SK-N-SH (cell line): ENCODE measurements at regions not wholly inside any gene's neighbourhood (a gene's known extent, or its start where the extent isn't known, plus 50 kb on each side); places are given as distances from the start of the nearest gene placed in this dataset.

Experiments used
- CTCF ChIA-PET: fragments of 300-600, 350-600 bp; formaldehyde crosslinking; extraction: SDS; loops from one replicate; lab custom pipeline; 2021; lab: Yijun Ruan, JAX
- POLR2A ChIA-PET: fragments of 350-600 bp; sonication (Branson Sonifier 250); formaldehyde crosslinking; extraction: SDS; loops from one replicate; lab custom pipeline; 2020; ENCODE audit warnings: antibody characterized with exemption, inconsistent platforms; lab: Yijun Ruan, JAX
- DNase-seq: peaks from one replicate; pipeline ENCODE4 v3.0.0; 2012
- H2AFZ ChIP-seq: fragments of 200-600 bp; sonication (generic); 2 replicates; pipeline ENCODE4 v1.8.1; 2016; ENCODE audit warnings: antibody characterized with exemption, mild to moderate bottlenecking, low read depth
- H3F3A ChIP-seq: fragments of 200-600 bp; sonication (generic); replicated peaks from 2 replicates; pipeline ENCODE3; 2016; ENCODE audit warnings: antibody characterized with exemption, mild to moderate bottlenecking; ENCODE audit not compliant: insufficient read depth
- H3K27ac ChIP-seq, 2 experiments: fragments of 200-500 bp in 1 of 2; fragments of 200-600 bp in 1 of 2; sonication (Bioruptor generic) in 1 of 2; sonication (generic), shearing (Covaris generic) in 1 of 2; 2 replicates each; pipeline versions ENCODE4 v1.5.1 to v1.6.1; 2014 to 2016; ENCODE audit warnings: low read depth in 2 of 2, inconsistent platforms in 1 of 2, low read length in 1 of 2, mild to moderate bottlenecking in 1 of 2, mixed read lengths in 1 of 2
- H3K27me3 ChIP-seq: fragments of 200-600 bp; sonication (generic), shearing (Covaris generic); 2 replicates; pipeline ENCODE4 v1.6.1; 2016; ENCODE audit warnings: mixed run types; ENCODE audit not compliant: insufficient read depth
- H3K36me3 ChIP-seq, 2 experiments: fragments of 200-500 bp in 1 of 2; fragments of 200-600 bp in 1 of 2; sonication (Bioruptor generic) in 1 of 2; sonication (generic) in 1 of 2; replicated peaks in 1 of 2; 2 replicates each; pipeline versions ENCODE3 to v1.5.1; 2014 to 2016; ENCODE audit warnings: low read length in 1 of 2, mild to moderate bottlenecking in 1 of 2; ENCODE audit not compliant: insufficient read depth in 2 of 2, control insufficient read depth in 1 of 2
- H3K4me1 ChIP-seq, 2 experiments: fragments of 200-500 bp in 1 of 2; fragments of 200-600 bp in 1 of 2; sonication (Bioruptor generic) in 1 of 2; sonication (generic), shearing (Covaris generic) in 1 of 2; 2 replicates each; pipeline versions ENCODE4 v1.5.1 to v1.6.1; 2014 to 2016; ENCODE audit warnings: low read depth in 1 of 2, low read length in 1 of 2, mixed run types in 1 of 2; ENCODE audit not compliant: insufficient read depth in 2 of 2, control insufficient read depth in 1 of 2
- H3K4me2 ChIP-seq: fragments of 200-600 bp; sonication (generic), shearing (Covaris generic); 2 replicates; pipeline ENCODE4 v1.6.1; 2017; ENCODE audit warnings: mixed run types
- H3K4me3 ChIP-seq, 2 experiments: fragments of 200-500 bp in 1 of 2; fragments of 200-600 bp in 1 of 2; sonication (Bioruptor generic) in 1 of 2; sonication (generic), shearing (Covaris generic) in 1 of 2; 2 replicates each; pipeline versions ENCODE4 v1.5.1 to v1.8.1; 2014 to 2016; ENCODE audit warnings: low read depth in 2 of 2, inconsistent platforms in 1 of 2, low read length in 1 of 2, mild to moderate bottlenecking in 1 of 2, mixed read lengths in 1 of 2, moderate library complexity in 1 of 2
- H3K79me2 ChIP-seq: fragments of 200-600 bp; sonication (generic); 2 replicates; pipeline ENCODE4 v1.8.1; 2017; ENCODE audit warnings: mild to moderate bottlenecking; ENCODE audit not compliant: insufficient read depth
- H3K9ac ChIP-seq: fragments of 200-600 bp; sonication (generic); 2 replicates; pipeline ENCODE4 v1.6.1; 2017; ENCODE audit warnings: mixed run types
- H3K9me2 ChIP-seq: fragments of 200-600 bp; sonication (generic); 2 replicates; pipeline ENCODE4 v1.6.1; 2017; ENCODE audit warnings: mixed run types
- H3K9me3 ChIP-seq: fragments of 200-600 bp; sonication (generic); 2 replicates; pipeline ENCODE4 v1.6.1; 2017; ENCODE audit warnings: mixed run types, mild to moderate bottlenecking, moderate library complexity
- H4K20me1 ChIP-seq: fragments of 200-600 bp; sonication (generic); 2 replicates; pipeline ENCODE4 v1.6.1; 2017; ENCODE audit warnings: mild to moderate bottlenecking, mixed run types; ENCODE audit not compliant: insufficient read depth
- CTCF ChIP-seq: fragments of 200-600 bp; sonication (generic); IDR thresholded peaks from 2 replicates; pipeline ENCODE4 v1.6.1; 2017; ENCODE audit warnings: antibody characterized with exemption, mild to moderate bottlenecking, moderate library complexity
- ELF1 ChIP-seq: IDR thresholded peaks from 2 replicates; pipeline ENCODE4 v1.4.0; 2012
- EP300 ChIP-seq, 2 experiments: IDR thresholded peaks; 2 replicates each; pipeline versions ENCODE4 v1.4.0 to v1.6.1; 2012; ENCODE audit warnings: borderline replicate concordance in 1 of 2, low read depth in 1 of 2, low read length in 1 of 2
- FOXM1 ChIP-seq: IDR thresholded peaks from 2 replicates; pipeline ENCODE4 v1.4.0; 2012; ENCODE audit warnings: low read depth, mild to moderate bottlenecking
- GABPA ChIP-seq: IDR thresholded peaks from 2 replicates; pipeline ENCODE4 v1.4.0; 2012; ENCODE audit warnings: low read depth, mild to moderate bottlenecking
- GATA2 ChIP-seq: sonication (generic); formaldehyde crosslinking; IDR thresholded peaks from 2 replicates; pipeline ENCODE4 v1.5.0; 2020; ENCODE audit warnings: mild to moderate bottlenecking, missing genetic modification reagents
- IRF3 ChIP-seq: fragments of 150-350 bp; IDR thresholded peaks from 2 replicates; pipeline ENCODE4 v1.6.1; 2016; ENCODE audit warnings: mild to moderate bottlenecking, low read depth, low read length
- JUND ChIP-seq: IDR thresholded peaks from 2 replicates; pipeline ENCODE4 v1.4.0; 2012
- MXI1 ChIP-seq: IDR thresholded peaks from 2 replicates; pipeline ENCODE4 v1.6.1; 2012; ENCODE audit warnings: mild to moderate bottlenecking, low read depth, low read length, improper control_type of control experiment
- NFIC ChIP-seq: IDR thresholded peaks from 2 replicates; pipeline ENCODE4 v1.4.0; 2012; ENCODE audit warnings: borderline replicate concordance
- RAD21 ChIP-seq: IDR thresholded peaks from 2 replicates; pipeline ENCODE4 v1.6.1; 2012; ENCODE audit warnings: mild to moderate bottlenecking, low read length
- RFX5 ChIP-seq: IDR thresholded peaks from 2 replicates; pipeline ENCODE4 v1.6.1; 2012; ENCODE audit warnings: mild to moderate bottlenecking, improper control_type of control experiment, low read length
- SIN3A ChIP-seq: IDR thresholded peaks from 2 replicates; pipeline ENCODE4 v1.6.1; 2012; ENCODE audit warnings: low read depth, mild to moderate bottlenecking, low read length, moderate library complexity, borderline replicate concordance
- SMC3 ChIP-seq: IDR thresholded peaks from 2 replicates; pipeline ENCODE4 v1.6.1; 2012; ENCODE audit warnings: low read depth, low read length, improper control_type of control experiment
- TAF1 ChIP-seq: IDR thresholded peaks from 2 replicates; pipeline ENCODE4 v1.6.1; 2012; ENCODE audit warnings: low read depth, mild to moderate bottlenecking, low read length, moderate library complexity, borderline replicate concordance
- TEAD4 ChIP-seq: IDR thresholded peaks from 2 replicates; pipeline ENCODE4 v1.4.0; 2012; ENCODE audit warnings: mild to moderate bottlenecking, borderline replicate concordance; ENCODE audit not compliant: insufficient read depth
- USF2 ChIP-seq: fragments of 150-350 bp; IDR thresholded peaks from 2 replicates; pipeline ENCODE4 v1.6.1; 2017; ENCODE audit warnings: antibody characterized with exemption, low read length, low read depth, borderline replicate concordance
- YY1 ChIP-seq: IDR thresholded peaks from 2 replicates; pipeline ENCODE4 v1.4.0; 2012; ENCODE audit warnings: low read depth, mild to moderate bottlenecking
- ZBTB33 ChIP-seq: IDR thresholded peaks from 2 replicates; pipeline ENCODE4 v1.4.0; 2012; ENCODE audit warnings: low read depth, borderline replicate concordance
- WGBS: methylation state at CpG from one replicate; pipeline ENCODE4 v1.1.6; 2017; ENCODE audit warnings: low lambda C conversion rate; 5-methylcytosine and 5-hydroxymethylcytosine counted together

GRCh38 chr9:13900449-13900848 is 413.5 kb downstream of the NFIB start:
- DNase-seq = no peak
- H2AFZ ChIP-seq = no peak overlapping the region
- H3K36me3 ChIP-seq = no peaks in the 10 kb centered on the region
- H3K79me2 ChIP-seq = no peaks in the 10 kb centered on the region
- H3K27me3 ChIP-seq = no peaks in the 10 kb centered on the region
- H3F3A ChIP-seq = peaks cover 10% of the 10 kb centered on the region
- peaks cover 0 to 9% of the 10 kb centered on the region in 2 experiments; a peak in 3 of 4 replicates for H3K4me1 ChIP-seq
- H3K4me3 ChIP-seq = no peak overlapping the region
- H3K27ac ChIP-seq = no peak overlapping the region
- 81% methylated on average over 5 of the region's 5 CpGs for WGBS
- CTCF ChIA-PET = no interaction called here
- TF ChIP-seq SMC3 (no peak), NFIC (no peak), ZBTB33 (no peak), GATA2 (no peak), YY1 (no peak), JUND (no peak), TAF1 (no peak), CTCF (no peak), RAD21 (no peak), FOXM1 (no peak), GABPA (no peak), EP300 (IDR thresholded peaks at IDR 0.05; ENCODE audit: borderline replicate concordance in 1 of 2, low read depth in 1 of 2, low read length in 1 of 2) (no peak)
- TF ChIP-seq, all 33 proteins: peak for 0
- no peaks in the 10 kb centered on the region for H3K9me2 ChIP-seq
- H3K9ac ChIP-seq = no peak overlapping the region
- POLR2A ChIA-PET = no interaction called here
- no peak overlapping the region for H3K4me2 ChIP-seq
- no peaks in the 10 kb centered on the region for H4K20me1 ChIP-seq
- no peaks in the 10 kb centered on the region for H3K9me3 ChIP-seq

- H3K4me1 ChIP-seq = peaks cover 0 to 9% of the 10 kb centered on the region in 2 experiments; a peak in 3 of 4 replicates
- H3K79me2 ChIP-seq = no peaks in the 10 kb centered on the region
- DNase-seq = no peak
- no peak overlapping the region for H3K4me2 ChIP-seq
- ChIA-PET POLR2A (no interaction called here), CTCF (no interaction called here)
- H3K4me3 ChIP-seq = no peak overlapping the region
- H3K27ac ChIP-seq = no peak overlapping the region
- peaks cover 6% of the 10 kb centered on the region for H3F3A ChIP-seq
- no peaks in the 10 kb centered on the region for H4K20me1 ChIP-seq
- no peaks in the 10 kb centered on the region for H3K9me2 ChIP-seq
- H3K27me3 ChIP-seq = no peaks in the 10 kb centered on the region
- no peak overlapping the region for H2AFZ ChIP-seq
- 76% methylated on average over 7 of the region's 7 CpGs for WGBS
- no peaks in the 10 kb centered on the region for H3K9me3 ChIP-seq
- no peaks in the 10 kb centered on the region for H3K36me3 ChIP-seq
- H3K9ac ChIP-seq = no peak overlapping the region
- TF ChIP-seq USF2 = no peak
- no peak for TF ChIP-seq ELF1
- no peak for TF ChIP-seq IRF3
- TF ChIP-seq YY1 = no peak
- no peak for TF ChIP-seq TEAD4
- TF ChIP-seq MXI1 = no peak
- no peak for TF ChIP-seq RFX5
- TF ChIP-seq SIN3A = no peak
- TF ChIP-seq NFIC = no peak
Measured at GRCh38 chr9:13899924-13900323, 414.0 kb downstream of the NFIB start.
